ENCODE measurements at regions not wholly inside any gene's neighbourhood (a gene's known extent, or its start where the extent isn't known, plus 50 kb on each side); places are given as distances from the start of the nearest gene placed in this dataset.

DNA sequence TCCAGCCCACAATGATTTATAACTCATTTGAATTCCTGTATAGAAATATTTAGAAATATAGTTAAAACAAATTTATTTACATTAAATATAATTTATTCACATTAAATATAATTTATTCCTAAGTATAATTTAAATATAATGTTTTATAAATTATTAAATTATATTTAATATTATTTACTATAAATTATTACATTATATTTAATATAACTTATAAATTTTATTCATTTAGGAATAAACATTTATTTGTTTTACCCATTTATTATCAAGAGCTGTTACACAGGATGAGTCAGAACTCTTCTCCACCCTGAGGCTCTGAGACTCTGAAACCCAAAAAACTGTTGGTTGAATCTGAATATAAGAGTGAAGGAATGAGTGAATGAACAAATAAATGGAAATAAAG lies 170.9 kb upstream of the OBI1 start:
- no peak overlapping the region for H3K4me3 Mint-ChIP-seq (ENCODE audit: low read depth, unreplicated experiment)
- DNase-seq: no peak
- TF ChIP-seq, protein P1, sequence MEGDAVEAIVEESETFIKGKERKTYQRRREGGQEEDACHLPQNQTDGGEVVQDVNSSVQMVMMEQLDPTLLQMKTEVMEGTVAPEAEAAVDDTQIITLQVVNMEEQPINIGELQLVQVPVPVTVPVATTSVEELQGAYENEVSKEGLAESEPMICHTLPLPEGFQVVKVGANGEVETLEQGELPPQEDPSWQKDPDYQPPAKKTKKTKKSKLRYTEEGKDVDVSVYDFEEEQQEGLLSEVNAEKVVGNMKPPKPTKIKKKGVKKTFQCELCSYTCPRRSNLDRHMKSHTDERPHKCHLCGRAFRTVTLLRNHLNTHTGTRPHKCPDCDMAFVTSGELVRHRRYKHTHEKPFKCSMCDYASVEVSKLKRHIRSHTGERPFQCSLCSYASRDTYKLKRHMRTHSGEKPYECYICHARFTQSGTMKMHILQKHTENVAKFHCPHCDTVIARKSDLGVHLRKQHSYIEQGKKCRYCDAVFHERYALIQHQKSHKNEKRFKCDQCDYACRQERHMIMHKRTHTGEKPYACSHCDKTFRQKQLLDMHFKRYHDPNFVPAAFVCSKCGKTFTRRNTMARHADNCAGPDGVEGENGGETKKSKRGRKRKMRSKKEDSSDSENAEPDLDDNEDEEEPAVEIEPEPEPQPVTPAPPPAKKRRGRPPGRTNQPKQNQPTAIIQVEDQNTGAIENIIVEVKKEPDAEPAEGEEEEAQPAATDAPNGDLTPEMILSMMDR (IDR thresholded peaks at IDR 0.05; ENCODE audit: unreplicated experiment): no peak
- CTCF ChIA-PET: no interaction called here
- no peaks in the 10 kb centered on the region for H3K4me1 Mint-ChIP-seq (ENCODE audit: low read depth, unreplicated experiment)
- H3K27me3 Mint-ChIP-seq (ENCODE audit: unreplicated experiment): no peaks in the 10 kb centered on the region
- no peaks in the 10 kb centered on the region for H3K36me3 Mint-ChIP-seq (ENCODE audit: insufficient read depth, unreplicated experiment)
- H3K9me3 Mint-ChIP-seq (ENCODE audit: low read depth, unreplicated experiment): no peaks in the 10 kb centered on the region
- no peak overlapping the region for H3K27ac Mint-ChIP-seq (ENCODE audit: unreplicated experiment)
- intact Hi-C loops (cut with micrococcal nuclease; ENCODE audit: unreplicated experiment): no loop called here
- BruUV-seq (replicated peaks): no TSS peak

DNA sequence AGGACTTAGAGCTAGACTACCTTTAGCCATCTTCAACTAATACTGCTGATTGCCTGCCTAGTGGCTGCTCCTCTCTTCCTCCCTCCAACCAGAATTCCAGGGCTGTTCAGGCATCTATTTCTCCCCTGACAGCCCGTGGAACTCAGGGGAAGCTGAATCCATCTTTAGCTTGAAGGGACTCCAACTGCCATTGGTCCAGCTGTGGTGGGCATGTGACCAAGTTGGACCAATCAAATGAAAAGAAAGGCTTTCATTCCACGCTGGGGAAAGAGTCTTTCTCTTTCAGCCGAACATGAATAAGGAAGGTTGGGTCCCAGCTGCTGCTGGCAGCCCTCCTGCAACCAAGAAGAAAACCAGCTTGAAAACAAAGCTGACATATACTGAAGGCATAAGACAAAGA lies 168.5 kb upstream of the OBI1 start:
- Mint-ChIP-seq H3K27ac (ENCODE audit: unreplicated experiment) (no peak overlapping the region), H3K4me3 (ENCODE audit: low read depth, unreplicated experiment) (no peak overlapping the region), H3K9me3 (ENCODE audit: low read depth, unreplicated experiment) (no peaks in the 10 kb centered on the region), H3K4me1 (ENCODE audit: low read depth, unreplicated experiment) (no peaks in the 10 kb centered on the region), H3K27me3 (ENCODE audit: unreplicated experiment) (no peaks in the 10 kb centered on the region), H3K36me3 (ENCODE audit: insufficient read depth, unreplicated experiment) (no peaks in the 10 kb centered on the region)
- CTCF ChIA-PET: no interaction called here
- TF ChIP-seq, protein P1 (IDR thresholded peaks at IDR 0.05; ENCODE audit: unreplicated experiment): no peak
- intact Hi-C loops (cut with micrococcal nuclease; ENCODE audit: unreplicated experiment): no loop called here
- BruUV-seq (replicated peaks): no TSS peak
- DNase-seq: no peak

DNA sequence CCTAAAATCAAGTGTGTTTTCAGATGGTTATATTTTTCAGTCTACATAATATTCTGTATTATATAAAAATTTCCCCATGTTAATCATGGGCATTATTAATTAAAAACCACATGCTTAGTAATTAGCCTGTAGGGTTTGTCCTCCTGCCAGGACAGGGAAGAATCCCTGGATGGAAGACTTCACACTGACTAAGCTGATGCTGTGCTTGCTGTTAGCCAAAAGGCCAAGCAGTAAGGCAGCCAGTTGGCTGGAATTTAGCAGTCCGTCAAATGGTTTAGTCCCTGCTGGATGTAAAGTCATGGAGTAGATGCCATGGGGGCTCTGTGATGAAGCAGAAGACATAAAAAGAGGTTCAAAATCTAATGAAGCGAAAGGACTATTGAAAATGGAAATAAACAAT lies 168.0 kb upstream of the OBI1 start:
- H3K4me3 Mint-ChIP-seq (ENCODE audit: low read depth, unreplicated experiment): no peak overlapping the region
- H3K9me3 Mint-ChIP-seq (ENCODE audit: low read depth, unreplicated experiment): no peaks in the 10 kb centered on the region
- TF ChIP-seq, protein P1 (IDR thresholded peaks at IDR 0.05; ENCODE audit: unreplicated experiment): no peak
- no peaks in the 10 kb centered on the region for H3K4me1 Mint-ChIP-seq (ENCODE audit: low read depth, unreplicated experiment)
- intact Hi-C loops (cut with micrococcal nuclease; ENCODE audit: unreplicated experiment): no loop called here
- CTCF ChIA-PET: no interaction called here
- H3K27ac Mint-ChIP-seq (ENCODE audit: unreplicated experiment): no peak overlapping the region
- DNase-seq: no peak
- H3K27me3 Mint-ChIP-seq (ENCODE audit: unreplicated experiment): no peaks in the 10 kb centered on the region
- no TSS peak for BruUV-seq (replicated peaks)
- H3K36me3 Mint-ChIP-seq (ENCODE audit: insufficient read depth, unreplicated experiment): no peaks in the 10 kb centered on the region

DNA sequence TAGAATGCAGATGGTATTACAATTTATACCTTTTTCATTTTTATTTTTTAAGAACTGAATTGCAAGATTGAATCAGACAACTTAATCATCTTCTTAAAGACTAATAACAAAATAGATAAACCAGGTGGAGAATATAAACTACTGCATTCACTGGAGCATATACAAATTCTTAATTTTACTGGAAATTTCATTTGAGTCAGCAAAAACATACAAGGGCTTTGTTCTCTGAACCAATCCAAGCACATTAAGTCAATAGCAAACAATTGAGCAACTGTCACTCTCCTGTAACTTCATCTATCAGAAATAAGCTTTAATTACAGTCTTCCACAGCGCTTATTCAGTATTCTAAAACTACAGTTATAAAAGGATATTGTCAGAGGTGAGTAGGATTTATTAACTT lies 167.4 kb upstream of the OBI1 start:
- BruUV-seq (replicated peaks): no TSS peak
- H3K4me1 Mint-ChIP-seq (ENCODE audit: low read depth, unreplicated experiment): no peaks in the 10 kb centered on the region
- CTCF ChIA-PET: no interaction called here
- H3K9me3 Mint-ChIP-seq (ENCODE audit: low read depth, unreplicated experiment): no peaks in the 10 kb centered on the region
- no peaks in the 10 kb centered on the region for H3K27me3 Mint-ChIP-seq (ENCODE audit: unreplicated experiment)
- no peak overlapping the region for H3K27ac Mint-ChIP-seq (ENCODE audit: unreplicated experiment)
- no peak for DNase-seq
- H3K4me3 Mint-ChIP-seq (ENCODE audit: low read depth, unreplicated experiment): no peak overlapping the region
- intact Hi-C loops (cut with micrococcal nuclease; ENCODE audit: unreplicated experiment): no loop called here
- TF ChIP-seq, protein P1 (IDR thresholded peaks at IDR 0.05; ENCODE audit: unreplicated experiment): no peak
- no peaks in the 10 kb centered on the region for H3K36me3 Mint-ChIP-seq (ENCODE audit: insufficient read depth, unreplicated experiment)

DNA sequence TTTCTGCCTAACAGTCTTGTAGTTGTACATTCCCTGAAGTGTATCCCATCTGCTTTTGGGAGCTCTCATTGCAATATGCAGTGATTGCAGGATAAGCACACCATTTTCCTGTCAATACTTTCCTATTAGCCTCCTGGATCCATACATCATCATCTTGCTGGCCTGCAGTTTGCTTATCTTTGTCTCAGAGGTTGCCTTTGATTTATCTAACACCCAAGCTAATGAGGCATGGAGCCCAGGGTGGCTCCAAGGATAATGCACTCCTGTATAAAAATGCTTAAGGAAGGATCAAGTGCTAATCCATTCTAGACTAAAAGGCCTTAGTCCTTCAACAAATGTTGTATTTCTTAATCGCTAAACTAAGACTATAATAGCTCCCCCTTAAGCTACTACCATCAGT lies 161.6 kb upstream of the OBI1 start:
- no peaks in the 10 kb centered on the region for H3K36me3 Mint-ChIP-seq (ENCODE audit: insufficient read depth, unreplicated experiment)
- no peaks in the 10 kb centered on the region for H3K9me3 Mint-ChIP-seq (ENCODE audit: low read depth, unreplicated experiment)
- no TSS peak for BruUV-seq (replicated peaks)
- DNase-seq: no peak
- no peak overlapping the region for H3K27ac Mint-ChIP-seq (ENCODE audit: unreplicated experiment)
- intact Hi-C loops (cut with micrococcal nuclease; ENCODE audit: unreplicated experiment): no loop called here
- H3K4me3 Mint-ChIP-seq (ENCODE audit: low read depth, unreplicated experiment): no peak overlapping the region
- H3K4me1 Mint-ChIP-seq (ENCODE audit: low read depth, unreplicated experiment): no peaks in the 10 kb centered on the region
- CTCF ChIA-PET: no interaction called here
- TF ChIP-seq, protein P1 (IDR thresholded peaks at IDR 0.05; ENCODE audit: unreplicated experiment): no peak
- no peaks in the 10 kb centered on the region for H3K27me3 Mint-ChIP-seq (ENCODE audit: unreplicated experiment)
